Left ventricle myocardium superior (tissue), 1 donor: ENCODE measurements at regions not wholly inside any gene's neighbourhood (a gene's known extent, or its start where the extent isn't known, plus 50 kb on each side); places are given as distances from the start of the nearest gene placed in this dataset.

Source experiments
- ATAC-seq: fragments of 200-7000 bp; cut with Tn5 transposase; one replicate; pipeline ENCODE4 v1.9.1; 2020; ENCODE audit warnings: mild to moderate bottlenecking, moderate library complexity
- DNase-seq: peaks from one replicate; pipeline ENCODE4 v3.0.0-alpha.2; 2020
- intact Hi-C: fragments of 100-400 bp; cut with micrococcal nuclease; formaldehyde crosslinking; loops from one replicate; pipeline ENCODE4 v1.11.0; 2022
- donor health status: DM: no; HTN: yes; CAD: no; lungs with severe emphysema.

DNA sequence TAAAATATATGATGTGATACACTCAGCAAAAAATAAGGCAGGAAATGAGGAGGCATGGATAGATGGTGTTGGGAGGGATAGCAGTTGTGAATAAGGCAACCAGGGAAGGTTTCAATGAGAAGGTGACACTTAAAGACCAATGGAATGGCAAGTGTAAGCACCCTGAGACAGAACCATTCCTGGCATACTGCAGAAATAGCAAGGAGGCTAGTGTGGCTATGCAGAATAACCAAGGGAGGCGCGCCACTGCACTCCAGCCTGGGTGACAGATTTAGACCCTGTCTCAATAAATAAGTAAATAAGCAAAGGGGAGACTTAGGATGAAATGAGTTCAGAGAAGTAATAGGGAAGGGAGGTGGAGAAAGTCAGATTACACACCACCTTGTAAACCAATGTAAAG, 113.9 kb downstream of the TOMM20 start:
- no peak for ATAC-seq
- no peak for DNase-seq
- intact Hi-C loops: no loop called here

DNA sequence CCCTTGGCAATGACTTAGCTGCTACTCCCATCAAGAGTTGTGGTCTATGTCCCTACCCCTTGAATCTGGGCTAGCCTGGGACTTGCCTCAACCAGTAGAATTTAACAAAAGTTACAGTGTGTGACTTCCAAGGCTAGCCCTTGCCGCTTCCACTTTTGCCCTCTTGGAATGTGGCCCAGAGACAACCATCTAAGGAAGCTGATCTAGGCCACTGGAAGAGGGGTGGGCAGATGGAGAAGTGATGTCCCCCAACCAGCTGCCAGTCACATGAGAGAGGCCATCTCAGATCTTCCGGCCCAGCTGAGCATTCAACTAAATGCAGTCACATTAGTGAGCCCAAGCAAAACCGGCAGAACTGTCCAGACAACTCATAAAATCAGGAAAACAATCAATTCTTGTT, 115.1 kb downstream of the TOMM20 start:
- intact Hi-C loops: no loop called here
- no peak for DNase-seq
- peak; percentile 15 for ATAC-seq

DNA sequence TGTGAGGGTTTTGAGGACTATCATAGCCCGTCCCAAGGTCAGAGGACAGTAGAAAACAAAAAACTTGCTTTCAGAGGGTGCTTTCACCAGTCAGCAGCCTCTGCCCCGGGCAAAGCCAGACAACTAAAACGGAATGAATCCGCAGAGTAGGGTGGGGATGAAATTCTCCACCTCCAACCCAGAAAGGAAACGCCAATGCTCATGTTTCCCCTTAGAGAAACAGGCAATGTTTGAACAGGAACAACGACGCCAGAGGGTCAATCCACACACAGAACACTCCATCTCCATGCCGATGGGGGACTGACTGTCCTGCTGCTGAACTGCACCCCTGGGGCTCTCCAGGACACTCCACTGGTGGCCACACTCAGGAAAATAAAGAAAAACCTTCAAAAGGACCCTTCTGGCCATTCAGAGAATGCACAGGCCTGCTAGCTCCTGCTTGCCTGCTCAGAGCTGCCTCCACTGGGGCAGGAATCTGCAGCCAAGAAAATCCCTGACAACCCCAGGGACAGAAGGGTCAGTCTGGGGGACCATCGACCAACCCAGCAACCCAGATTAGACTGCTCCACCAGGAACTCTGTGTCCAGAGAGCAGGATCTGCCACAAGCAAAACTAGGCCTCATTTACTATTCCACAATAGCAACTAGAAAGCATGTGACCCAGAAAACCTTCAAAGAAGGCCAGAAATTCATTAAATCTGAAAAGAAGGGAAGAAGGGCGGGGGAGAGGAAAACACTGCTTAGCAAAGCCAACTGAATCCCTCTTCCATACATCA, 116.0 kb downstream of the TOMM20 start:
- ATAC-seq: peak; percentile 13
- intact Hi-C loops: no loop called here
- no peak for DNase-seq

DNA sequence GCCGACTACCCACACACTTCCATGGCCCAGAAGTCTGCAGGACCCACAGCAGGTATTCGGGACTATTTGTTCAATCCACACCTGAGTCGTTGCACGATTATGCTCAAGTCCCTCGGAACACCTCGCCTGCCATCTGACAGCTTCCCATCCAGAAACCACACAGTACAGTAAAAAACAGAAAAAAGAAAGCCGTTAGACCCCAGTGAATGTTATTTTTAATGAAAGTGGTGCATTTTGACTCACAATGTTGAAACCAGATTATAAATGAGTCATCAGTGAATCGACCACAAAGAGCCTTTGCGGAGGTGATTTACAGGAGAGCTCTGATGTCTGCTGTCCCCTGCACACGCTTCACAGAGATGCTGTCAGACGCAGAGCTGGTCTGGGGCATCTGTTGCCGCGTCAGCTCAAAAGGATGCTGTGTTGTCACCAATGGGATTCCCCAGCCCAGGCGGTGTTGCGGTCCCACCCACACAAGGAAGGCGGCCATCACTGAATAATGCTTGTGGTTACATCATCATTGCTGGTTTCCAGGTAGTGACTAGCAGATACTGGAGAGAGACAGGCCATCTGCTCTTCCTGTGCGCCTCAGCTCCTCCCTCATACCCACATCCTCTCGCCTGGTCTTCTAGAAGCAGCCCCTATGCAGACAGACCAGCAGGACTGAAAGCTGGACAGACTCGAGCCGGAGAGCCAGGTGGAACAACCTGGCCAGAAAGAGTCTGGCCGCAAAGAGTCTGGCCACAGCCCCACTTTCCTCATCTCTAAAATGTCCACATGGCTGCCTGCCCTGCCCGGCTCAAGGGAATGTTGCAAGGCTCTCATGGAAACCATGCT, 116.8 kb downstream of the TOMM20 start:
- peak; percentile 84 for ATAC-seq
- peak; percentile 63 for DNase-seq
- intact Hi-C loops: no loop called here

DNA sequence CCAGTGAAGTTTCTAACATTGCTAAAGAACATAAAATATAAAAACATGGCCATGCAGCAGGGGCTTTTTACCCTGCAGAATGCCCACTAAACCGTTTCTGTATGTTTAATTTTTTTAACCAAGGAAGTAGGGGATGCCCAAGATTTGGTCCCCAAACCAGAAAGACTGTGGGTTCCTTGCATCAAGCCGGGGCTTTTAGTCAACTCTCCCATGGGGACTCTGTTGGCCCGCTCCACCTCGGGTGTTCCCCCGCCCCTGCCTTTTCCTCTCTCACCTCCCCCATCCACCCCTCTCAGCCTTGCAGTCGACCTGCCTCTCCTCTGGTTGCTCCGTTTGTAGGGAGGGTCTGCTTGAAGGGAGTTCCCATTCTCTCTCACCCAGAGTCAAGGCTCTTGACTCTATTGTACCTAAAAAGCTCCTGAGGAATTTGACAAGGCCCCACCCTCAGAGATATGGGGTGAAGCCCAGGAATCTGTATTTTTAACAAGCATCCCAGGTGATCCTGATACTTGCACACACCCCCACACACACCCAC, 117.5 kb downstream of the TOMM20 start:
- DNase-seq (no peak), ATAC-seq (no peak)
- intact Hi-C loops: no loop called here

DNA sequence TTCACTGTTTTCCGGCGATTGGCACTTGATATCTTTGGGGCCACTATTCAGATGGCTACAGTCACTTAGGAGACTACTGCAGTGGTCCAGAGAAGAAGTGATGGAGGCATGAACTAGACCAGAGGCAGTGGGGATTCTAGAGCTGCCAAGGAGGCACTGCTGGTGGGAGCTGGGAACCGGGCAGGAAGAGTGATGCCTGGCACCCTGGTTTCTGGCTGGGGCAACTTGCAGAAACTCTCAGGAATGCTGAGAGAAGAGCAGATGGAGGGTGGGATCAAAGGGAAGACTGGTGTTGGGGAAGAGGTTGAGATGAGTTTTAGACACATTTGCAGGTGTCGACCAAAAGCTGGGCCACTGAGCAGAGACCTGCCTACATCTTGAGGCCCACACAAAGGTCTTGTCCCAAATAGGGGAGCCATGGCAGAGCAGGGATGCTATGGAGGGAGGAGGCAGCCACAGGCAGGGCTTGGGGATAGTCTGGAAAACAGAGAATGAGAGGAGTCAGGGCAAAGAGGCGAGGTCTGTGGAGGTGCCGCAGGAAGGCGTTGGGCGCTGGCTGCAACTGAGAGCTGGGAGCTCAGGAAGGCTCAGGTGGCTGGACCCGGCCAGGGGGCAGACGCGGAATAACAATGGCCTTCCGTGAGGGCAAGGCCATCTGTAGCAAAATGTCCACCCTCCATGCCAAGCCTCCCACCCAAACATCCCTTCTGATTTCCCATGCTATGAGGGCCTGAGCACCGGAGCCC, 118.9 kb downstream of the TOMM20 start:
- no peak for ATAC-seq
- intact Hi-C loops: no loop called here
- DNase-seq: no peak

DNA sequence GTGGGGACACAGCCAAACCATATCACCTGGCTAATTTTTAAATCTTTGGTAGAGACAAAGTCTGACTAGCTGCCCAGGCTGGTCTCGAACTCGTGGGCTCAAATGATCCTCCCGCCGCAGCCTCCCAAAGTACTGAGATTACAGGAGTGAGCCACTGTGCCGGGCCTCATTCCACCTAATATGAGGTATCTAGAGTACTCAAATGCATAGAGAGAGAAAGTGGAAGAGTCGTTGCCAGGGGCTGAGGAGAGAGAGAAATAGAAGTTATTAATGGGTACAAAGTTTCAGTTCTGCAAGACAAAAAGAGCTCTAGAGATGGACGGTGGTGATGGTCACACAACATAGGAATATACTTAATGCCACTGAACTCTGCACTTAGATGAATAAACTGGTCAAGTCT, 119.6 kb downstream of the TOMM20 start:
- intact Hi-C loops: no loop called here
- ATAC-seq (no peak), DNase-seq (no peak)

DNA sequence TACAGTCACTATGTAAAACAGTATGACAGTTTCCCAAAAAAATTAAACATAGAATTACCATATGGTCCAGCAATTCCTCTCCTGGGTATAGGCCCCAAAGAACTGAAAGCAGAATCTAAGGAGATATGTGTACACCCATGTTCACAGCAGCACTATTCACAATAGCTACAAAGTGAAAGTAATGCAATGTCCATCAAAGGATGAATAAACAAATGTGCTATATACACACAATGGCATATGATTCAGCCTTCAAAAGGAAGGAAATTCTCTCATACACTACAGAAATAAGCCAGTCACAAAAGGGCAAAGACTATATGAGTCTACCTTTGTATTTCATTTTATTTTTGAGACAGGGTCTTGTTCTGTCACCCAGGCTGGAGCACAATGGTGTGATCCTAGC, 120.4 kb downstream of the TOMM20 start:
- ATAC-seq (no peak), DNase-seq (no peak)
- intact Hi-C loops: no loop called here

DNA sequence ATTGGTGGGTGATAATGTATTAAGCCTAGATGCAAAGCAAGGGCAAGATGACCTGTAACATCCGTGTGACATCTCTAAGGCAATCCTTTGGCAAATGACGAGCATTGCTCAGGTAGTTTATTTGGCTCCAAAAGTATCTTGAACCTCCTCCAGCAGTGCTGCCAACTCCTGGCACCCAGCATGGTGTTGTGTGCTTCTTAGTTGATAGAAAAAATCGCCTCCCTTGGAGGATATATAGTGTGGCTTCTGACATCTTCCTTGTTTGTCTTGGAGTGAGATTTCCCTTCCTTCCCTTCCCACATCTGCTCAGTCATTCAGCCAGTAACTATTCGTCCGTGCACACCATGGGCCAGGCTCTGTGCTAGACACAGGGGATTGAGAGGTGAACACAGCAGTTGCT, 121.8 kb downstream of the TOMM20 start:
- DNase-seq: no peak
- ATAC-seq: no peak
- intact Hi-C loops: no loop called here

DNA sequence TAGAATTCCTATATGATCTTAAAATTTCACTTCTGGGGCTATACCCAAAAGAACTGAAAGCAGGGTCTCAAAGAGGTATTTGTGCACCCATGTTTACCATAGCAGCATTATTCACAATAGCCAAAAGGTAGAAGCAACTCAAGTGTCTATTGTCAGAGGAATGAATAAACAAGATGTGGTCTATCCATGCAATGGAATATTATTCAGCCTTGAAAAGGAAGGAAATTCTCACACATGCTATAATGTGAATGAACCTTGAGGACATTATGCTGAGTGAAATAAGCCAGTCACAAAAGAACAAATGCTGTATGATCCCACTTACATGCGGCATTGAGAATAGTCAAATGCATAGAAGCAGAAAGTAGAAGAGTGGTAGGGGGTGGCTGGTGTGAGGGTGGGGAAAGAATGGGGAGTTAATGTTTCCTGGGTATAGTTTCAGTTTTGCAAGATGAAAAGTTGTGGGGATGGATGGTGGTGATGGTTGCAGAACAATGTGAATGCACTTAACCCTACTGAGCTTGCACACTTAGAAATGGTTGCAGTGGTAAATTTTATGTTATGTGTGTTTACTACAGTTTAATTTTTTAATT, 122.4 kb downstream of the TOMM20 start:
- DNase-seq: no peak
- no peak for ATAC-seq
- intact Hi-C loops: no loop called here

DNA sequence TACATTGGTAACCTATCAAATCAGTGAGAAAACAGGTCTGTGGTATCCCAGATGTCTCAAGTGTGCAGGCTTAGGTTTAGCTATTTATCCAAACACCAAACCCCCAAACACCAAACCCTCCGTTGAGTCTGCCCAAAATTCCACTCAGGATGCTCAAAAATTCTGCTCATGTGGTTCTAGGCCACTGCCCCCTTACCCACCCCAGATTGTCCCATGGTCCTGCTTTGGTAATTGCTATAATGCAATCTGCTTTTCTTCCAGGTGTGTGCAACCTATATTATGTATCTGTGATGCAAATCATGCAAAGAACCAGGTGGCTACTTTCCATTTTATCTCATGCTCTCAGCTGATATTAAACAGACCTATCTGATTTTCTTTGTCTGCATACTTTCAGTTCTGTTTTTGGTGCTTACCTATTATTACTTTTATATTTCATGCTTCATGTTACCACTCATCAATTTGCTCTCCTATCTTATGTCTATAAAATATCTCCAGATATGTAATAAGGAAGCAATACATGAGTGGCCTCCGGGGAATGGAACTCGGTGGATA, 123.7 kb downstream of the TOMM20 start:
- DNase-seq (no peak), ATAC-seq (no peak)
- intact Hi-C loops: no loop called here

DNA sequence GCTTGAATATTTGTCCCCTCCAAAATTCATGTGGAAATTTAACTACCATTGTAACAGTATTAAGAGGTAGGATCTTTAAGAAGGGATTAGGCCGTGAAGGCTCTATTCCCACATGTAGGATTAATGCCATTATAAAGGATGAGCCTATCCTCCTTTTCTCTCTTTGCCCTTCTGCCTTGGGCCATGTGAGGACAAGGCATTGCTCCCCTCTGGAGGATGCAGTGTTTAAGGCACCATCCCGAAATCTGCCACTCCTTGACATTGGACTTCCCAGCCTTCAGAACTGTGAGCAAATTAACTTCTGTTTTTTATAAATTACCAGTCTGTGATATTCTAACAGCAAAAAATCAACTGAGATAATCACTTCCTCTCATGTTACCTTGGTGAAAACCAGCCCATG, 124.4 kb downstream of the TOMM20 start:
- DNase-seq (no peak), ATAC-seq (no peak)
- intact Hi-C loops: no loop called here

DNA sequence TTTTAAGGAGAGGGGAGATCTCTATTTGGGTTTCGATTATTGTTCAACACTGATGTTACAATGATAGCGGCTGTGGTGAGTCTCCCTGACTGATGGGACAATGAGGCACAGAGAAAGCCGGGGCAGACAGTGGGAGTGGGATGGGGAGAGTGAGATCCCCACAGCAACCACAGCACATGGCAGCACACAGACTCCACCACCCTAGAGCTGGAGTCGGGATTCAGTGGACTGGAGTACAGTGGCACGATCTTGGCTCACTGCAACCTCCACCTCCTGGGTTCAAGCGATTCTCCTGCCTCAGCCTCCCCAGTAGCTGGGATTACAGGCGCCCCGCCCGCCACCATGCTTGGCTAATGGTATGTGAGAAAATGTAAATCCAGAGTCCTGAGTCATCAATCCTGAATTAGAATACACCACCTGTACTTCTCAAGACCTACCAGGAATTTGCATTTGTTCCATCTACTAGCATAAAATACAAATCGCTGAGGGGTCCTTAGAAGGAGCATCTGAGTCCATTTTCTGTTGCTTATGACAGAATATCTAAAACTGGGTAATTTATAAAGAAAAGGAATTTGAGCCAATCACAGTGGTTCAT, 125.8 kb downstream of the TOMM20 start:
- DNase-seq: no peak
- intact Hi-C loops: no loop called here
- no peak for ATAC-seq

DNA sequence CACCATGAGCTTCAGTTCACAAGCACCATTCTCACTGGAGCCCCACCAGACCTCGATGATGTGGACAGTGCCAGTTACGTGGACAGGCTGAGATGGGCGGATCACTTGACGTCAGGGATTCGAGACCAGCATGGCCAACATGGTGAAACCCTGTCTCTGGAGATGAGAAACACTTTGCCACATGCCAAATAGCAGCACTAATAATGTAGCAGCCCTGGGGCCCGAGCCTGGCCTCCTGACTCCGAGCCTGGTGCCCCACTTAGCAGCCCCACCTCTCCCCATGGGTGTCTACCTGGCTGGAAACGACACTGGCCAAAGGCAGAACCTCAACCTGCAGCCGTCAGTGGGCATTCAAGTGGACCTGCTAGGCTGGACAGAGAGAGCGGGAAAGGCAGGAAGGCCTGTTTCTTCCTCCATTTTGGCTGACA, 129.1 kb downstream of the TOMM20 start:
- ATAC-seq (no peak), DNase-seq (no peak)
- intact Hi-C loops: loop anchor here (10.0 kb wide), 1 partner anchor 75 kb away; no protein-coding TSS in a partner anchor

DNA sequence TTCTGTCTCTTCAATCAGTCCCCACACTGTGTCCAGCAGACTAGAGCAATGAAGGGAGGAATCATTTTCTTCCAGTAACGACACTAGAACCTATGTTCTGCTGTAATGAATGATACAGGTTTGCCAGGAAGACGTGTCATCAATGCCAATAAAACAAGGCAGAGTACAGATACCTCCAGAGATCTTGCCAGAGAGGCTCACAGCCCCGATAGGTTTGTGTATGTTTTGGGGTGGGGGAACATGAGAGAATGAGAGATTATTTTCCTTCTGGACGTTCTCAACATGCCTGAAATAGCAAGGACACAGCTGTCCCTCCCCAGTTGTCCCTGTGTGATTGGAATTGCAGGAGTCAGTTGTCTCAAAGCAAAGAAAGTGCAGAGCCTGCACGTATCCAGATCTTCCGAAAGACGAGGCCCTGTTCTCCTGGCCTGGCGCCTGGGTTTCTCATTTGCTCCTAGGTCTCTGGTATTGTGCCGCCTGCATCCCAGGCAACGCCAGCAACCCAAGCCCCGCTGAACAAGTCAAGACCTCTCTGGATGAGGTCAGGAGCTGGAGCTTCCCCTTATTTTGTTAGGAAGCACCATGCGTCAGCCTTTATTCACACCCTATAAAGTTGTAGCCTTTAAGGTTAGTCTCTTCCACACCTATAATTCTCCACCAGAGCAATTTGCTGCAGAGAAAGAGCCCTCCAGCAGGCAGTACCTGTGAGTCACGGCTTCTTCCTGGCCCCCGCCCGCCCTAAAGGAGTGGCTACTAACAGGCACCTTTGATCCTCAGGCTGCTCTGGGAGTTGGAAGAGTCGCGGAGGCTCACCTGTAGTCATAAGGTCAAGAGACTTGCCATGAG, 130.5 kb downstream of the TOMM20 start:
- intact Hi-C loops: loop anchor here (10.0 kb wide), 1 partner anchor 77 kb away; no protein-coding TSS in a partner anchor
- DNase-seq: peak; percentile 77

DNA sequence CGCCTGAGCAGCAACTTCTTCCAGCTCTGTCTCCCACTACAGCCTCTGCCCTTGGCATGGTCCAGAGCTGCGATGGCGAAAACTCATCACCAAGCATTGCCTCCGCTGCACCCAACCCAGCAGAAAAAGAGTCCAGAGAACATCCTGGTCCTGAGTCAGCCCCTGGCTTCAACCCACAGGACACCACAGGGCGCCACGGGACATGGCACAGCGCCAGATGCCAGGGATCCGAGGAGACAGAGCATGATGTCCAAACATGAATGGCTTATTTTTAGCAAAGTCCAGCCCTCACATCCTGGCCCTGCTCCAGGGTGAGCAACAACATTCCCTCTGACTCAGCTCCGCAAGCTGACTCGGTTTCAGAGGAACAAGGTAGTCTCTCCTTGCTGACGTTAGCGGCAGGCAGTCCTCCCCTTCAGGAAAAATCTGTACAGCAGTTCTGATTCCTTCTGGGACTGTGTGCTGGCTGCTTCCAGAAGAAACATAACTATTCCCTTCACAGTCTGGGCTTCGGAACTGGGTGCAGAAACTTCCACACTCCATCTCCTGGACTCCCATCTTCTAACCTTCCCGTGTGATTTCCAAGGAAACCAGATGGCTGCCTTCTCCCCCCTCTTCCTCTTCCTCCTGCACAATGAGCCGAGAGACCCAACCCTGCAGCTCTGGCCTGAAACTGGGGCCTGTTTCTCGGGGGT, 131.3 kb downstream of the TOMM20 start:
- DNase-seq: peak; percentile 99
- peak; percentile 93 for ATAC-seq
- intact Hi-C loops: loop anchor here (10.0 kb wide), 1 partner anchor 77 kb away; no protein-coding TSS in a partner anchor

More for the DNA sequence above, 130.5 kb downstream of the TOMM20 start:
- ATAC-seq: peak; percentile 54

DNA sequence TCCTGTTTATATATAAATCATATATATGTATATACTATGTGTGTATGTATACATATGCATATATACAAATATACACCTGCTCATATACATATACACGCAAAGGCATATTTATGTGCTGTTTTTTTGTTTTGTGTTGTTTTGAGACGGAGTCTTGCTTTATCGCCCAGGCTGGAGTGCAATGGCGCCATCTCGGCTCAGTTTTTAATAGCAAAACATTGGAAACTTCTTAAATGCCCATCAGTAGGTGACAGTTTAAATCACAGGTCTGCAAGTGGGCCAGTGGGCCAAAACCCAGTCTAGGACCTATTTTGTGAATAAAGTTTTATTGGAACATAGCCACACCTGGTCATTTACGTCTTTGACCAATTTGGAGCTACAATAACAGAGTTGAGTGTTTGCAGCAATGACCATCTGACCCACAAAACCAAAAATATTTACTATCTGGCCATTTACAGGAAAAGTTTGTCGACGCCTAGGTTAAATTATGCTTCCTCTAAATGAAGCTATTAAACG, 132.3 kb downstream of the TOMM20 start:
- intact Hi-C loops: loop anchor here (10.0 kb wide), 1 partner anchor 78 kb away; no protein-coding TSS in a partner anchor
- DNase-seq (no peak), ATAC-seq (no peak)
